ENCODE measurements at regions not wholly inside any gene's neighbourhood (a gene's known extent, or its start where the extent isn't known, plus 50 kb on each side); places are given as distances from the start of the nearest gene placed in this dataset.

DNA sequence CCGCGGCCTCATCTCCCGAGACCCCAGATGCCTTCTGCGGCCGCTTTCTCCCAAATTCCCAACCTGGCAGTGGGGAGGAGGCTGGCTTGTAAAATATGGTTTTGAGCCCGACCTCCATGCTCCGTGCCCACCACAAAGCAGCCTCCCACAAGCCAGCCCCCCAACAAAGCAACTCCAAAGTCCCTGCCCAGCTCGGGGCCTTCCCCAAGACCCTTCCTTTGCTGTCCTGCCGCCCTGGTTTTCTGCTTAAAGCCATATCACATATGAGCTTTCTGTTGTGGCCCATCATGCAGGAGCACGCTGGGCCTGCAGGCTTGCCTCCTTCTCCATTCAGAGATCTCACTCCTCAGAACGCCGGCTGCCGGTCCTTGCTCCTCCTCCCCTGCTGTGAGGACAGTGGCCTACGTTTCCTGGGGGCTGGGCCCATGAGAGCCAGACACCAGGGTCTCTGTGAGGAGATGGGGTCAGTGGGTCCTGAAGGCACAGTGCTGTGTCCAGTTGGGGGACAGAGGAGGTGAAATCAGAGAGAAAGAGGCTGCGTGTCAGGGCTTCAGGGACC is 680.0 kb downstream of the BRD1 start:
- no peak overlapping the region for H3K27ac ChIP-seq
- peaks cover 6% of the 10 kb centered on the region for H3K4me1 ChIP-seq (ENCODE audit: low read depth)
- no peaks in the 10 kb centered on the region for H3K9me3 ChIP-seq (ENCODE audit: low read depth)
- no peak for TF ChIP-seq CTCF (IDR thresholded peaks at IDR 0.05; ENCODE audit: low read depth, low read length)
- no peaks in the 10 kb centered on the region for H3K36me3 ChIP-seq
- H3K27me3 ChIP-seq, result no peaks in the 10 kb centered on the region
- DNase-seq (ENCODE audit: low read depth in 1 of 2, low spot score in 1 of 2), result no peak
- H3K4me3 ChIP-seq, result no peak overlapping the region

- H3K4me1 ChIP-seq (ENCODE audit: low read depth), result peaks cover 2% of the 10 kb centered on the region
- H3K9me3 ChIP-seq (ENCODE audit: low read depth), result no peaks in the 10 kb centered on the region
- H3K27ac ChIP-seq, result no peak overlapping the region
- TF ChIP-seq CTCF (IDR thresholded peaks at IDR 0.05; ENCODE audit: low read depth, low read length), result no peak
- H3K36me3 ChIP-seq, result no peaks in the 10 kb centered on the region
- no peak overlapping the region for H3K4me3 ChIP-seq
- H3K27me3 ChIP-seq, result no peaks in the 10 kb centered on the region
- DNase-seq (ENCODE audit: low read depth in 1 of 2, low spot score in 1 of 2), result no peak
Measured at GRCh38 chr22:49147171-49147570, 680.5 kb downstream of the BRD1 start.

DNA sequence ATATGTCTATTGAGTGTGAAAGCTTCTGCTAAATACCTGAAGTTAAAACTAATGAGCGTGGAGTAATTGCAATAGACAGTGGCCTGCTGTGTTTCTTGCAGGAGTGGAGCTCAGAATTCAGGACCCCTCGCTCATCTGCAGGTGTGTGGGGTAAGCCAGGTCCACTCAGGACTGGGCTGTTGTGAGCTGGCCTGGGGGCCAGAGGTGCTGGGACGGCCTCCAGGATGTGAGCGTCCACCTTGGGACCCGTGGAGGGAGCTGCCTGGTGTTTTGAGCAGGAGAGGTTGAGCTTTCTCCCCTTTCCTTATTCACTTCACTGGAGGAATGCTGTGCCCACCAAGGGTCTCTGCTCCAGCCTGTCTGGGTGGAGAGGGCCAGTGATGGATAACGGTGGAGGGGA is 681.2 kb downstream of the BRD1 start:
- no peak for TF ChIP-seq CTCF (IDR thresholded peaks at IDR 0.05; ENCODE audit: low read depth, low read length)
- no peaks in the 10 kb centered on the region for H3K36me3 ChIP-seq
- no peak overlapping the region for H3K4me3 ChIP-seq
- H3K27ac ChIP-seq, result no peak overlapping the region
- no peak for DNase-seq (ENCODE audit: low read depth in 1 of 2, low spot score in 1 of 2)
- H3K4me1 ChIP-seq (ENCODE audit: low read depth), result no peaks in the 10 kb centered on the region
- no peaks in the 10 kb centered on the region for H3K9me3 ChIP-seq (ENCODE audit: low read depth)
- H3K27me3 ChIP-seq, result no peaks in the 10 kb centered on the region

GRCh38 chr22:49143812-49144211 is 683.9 kb downstream of the BRD1 start:
- Histone ChIP-seq H3K9me3 (ENCODE audit: low read depth) (no peaks in the 10 kb centered on the region), H3K27me3 (no peaks in the 10 kb centered on the region), H3K4me3 (no peak overlapping the region), H3K27ac (no peak overlapping the region), H3K4me1 (ENCODE audit: low read depth) (no peaks in the 10 kb centered on the region), H3K36me3 (no peaks in the 10 kb centered on the region)
- TF ChIP-seq CTCF (IDR thresholded peaks at IDR 0.05; ENCODE audit: low read depth, low read length), result no peak
- no peak for DNase-seq (ENCODE audit: low read depth in 1 of 2, low spot score in 1 of 2)

- H3K36me3 ChIP-seq, result no peaks in the 10 kb centered on the region
- H3K4me3 ChIP-seq, result no peak overlapping the region
- no peak overlapping the region for H3K27ac ChIP-seq
- TF ChIP-seq CTCF (IDR thresholded peaks at IDR 0.05; ENCODE audit: low read depth, low read length), result no peak
- H3K9me3 ChIP-seq (ENCODE audit: low read depth), result no peaks in the 10 kb centered on the region
- no peak for DNase-seq (ENCODE audit: low read depth in 1 of 2, low spot score in 1 of 2)
- no peaks in the 10 kb centered on the region for H3K27me3 ChIP-seq
- H3K4me1 ChIP-seq (ENCODE audit: low read depth), result no peaks in the 10 kb centered on the region
Measured at GRCh38 chr22:49142891-49143290, 684.8 kb downstream of the BRD1 start.

DNA sequence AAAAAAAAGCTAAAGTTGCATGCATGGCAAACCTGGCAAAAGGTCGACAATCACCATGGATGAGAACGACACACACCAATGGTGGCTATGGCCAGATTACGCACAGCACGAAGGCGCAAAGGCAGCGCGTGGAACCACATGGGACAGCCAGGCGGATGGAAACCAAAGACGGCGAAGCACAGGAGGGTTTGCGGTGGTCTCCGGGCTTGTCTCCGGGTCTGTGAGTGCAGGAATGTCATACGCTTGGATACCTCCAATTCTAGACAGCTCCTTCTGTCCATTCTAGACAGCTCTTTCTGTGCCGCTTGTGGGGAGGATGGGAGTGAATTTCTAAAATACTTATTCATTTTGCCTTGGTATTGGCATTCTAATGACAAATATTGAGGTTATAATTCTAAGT is 685.4 kb downstream of the BRD1 start:
- no peak for DNase-seq (ENCODE audit: low read depth in 1 of 2, low spot score in 1 of 2)

More for the DNA sequence above, 685.4 kb downstream of the BRD1 start:
- no peaks in the 10 kb centered on the region for H3K36me3 ChIP-seq
- no peaks in the 10 kb centered on the region for H3K9me3 ChIP-seq (ENCODE audit: low read depth)
- no peak overlapping the region for H3K27ac ChIP-seq
- TF ChIP-seq CTCF (IDR thresholded peaks at IDR 0.05; ENCODE audit: low read depth, low read length), result no peak
- H3K4me1 ChIP-seq (ENCODE audit: low read depth), result no peaks in the 10 kb centered on the region
- H3K27me3 ChIP-seq, result no peaks in the 10 kb centered on the region
- H3K4me3 ChIP-seq, result no peak overlapping the region
